ENCODE measurements at regions not wholly inside any gene's neighbourhood (a gene's known extent, or its start where the extent isn't known, plus 50 kb on each side); places are given as distances from the start of the nearest gene placed in this dataset.

DNA sequence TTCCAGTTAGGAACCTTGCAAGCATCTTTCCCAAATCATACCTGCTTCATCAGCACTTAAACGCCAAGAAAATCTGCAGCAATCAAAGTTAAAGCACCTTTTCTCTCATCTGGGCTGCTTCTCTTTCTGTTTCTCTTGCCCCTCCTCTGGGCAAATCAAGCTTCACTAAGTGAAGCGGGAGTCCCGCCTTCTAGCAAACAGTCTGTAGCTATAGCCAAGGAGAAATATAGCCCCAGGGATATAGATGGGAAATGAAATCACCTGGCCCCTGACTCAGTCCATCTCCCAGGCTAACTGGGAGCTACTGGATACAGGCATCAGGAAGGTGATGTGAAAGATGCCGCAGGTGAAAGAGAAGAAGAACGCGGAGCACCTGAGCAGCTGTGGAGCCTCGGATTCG is 481.9 kb downstream of the C6orf118 start:
- no peak for ATAC-seq (ENCODE audit: low FRiP score)
- DNase-seq (ENCODE audit: low spot score): no peak
- TF ChIP-seq, protein P1, sequence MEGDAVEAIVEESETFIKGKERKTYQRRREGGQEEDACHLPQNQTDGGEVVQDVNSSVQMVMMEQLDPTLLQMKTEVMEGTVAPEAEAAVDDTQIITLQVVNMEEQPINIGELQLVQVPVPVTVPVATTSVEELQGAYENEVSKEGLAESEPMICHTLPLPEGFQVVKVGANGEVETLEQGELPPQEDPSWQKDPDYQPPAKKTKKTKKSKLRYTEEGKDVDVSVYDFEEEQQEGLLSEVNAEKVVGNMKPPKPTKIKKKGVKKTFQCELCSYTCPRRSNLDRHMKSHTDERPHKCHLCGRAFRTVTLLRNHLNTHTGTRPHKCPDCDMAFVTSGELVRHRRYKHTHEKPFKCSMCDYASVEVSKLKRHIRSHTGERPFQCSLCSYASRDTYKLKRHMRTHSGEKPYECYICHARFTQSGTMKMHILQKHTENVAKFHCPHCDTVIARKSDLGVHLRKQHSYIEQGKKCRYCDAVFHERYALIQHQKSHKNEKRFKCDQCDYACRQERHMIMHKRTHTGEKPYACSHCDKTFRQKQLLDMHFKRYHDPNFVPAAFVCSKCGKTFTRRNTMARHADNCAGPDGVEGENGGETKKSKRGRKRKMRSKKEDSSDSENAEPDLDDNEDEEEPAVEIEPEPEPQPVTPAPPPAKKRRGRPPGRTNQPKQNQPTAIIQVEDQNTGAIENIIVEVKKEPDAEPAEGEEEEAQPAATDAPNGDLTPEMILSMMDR (IDR thresholded peaks at IDR 0.05): no peak

DNA sequence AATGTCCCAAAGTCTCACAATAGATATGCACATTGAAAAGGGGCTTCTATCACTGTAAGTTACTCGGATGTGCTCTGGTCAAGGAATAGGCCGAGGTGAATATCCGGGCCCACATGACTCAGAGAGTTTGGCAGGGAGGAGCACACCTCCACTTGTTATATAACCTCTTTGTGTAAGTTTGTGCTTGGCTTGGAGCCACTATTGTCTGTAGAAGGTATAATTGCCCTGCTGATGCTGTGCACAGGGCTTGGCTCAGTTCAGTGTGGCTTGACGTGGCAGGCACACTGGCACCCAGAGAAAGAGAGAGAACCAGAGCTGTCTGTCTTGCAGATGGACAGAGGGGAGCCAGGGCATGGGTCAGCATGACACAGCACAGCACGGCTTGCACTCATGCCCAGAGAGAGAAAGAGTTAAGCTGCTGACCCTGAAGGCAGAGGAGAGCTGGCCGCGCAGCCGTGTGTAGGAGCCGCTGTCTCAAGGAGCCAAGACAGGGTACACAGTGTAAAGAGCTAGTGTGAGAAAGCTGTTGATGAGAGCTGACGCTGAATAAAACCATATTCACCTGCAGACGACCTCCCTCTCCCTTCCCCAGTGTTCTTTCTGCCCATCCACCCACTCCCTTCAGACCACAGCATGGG is 482.5 kb downstream of the C6orf118 start:
- ATAC-seq (ENCODE audit: low FRiP score) (no peak), DNase-seq (ENCODE audit: low spot score) (no peak)
- TF ChIP-seq, protein P1 (IDR thresholded peaks at IDR 0.05): no peak

DNA sequence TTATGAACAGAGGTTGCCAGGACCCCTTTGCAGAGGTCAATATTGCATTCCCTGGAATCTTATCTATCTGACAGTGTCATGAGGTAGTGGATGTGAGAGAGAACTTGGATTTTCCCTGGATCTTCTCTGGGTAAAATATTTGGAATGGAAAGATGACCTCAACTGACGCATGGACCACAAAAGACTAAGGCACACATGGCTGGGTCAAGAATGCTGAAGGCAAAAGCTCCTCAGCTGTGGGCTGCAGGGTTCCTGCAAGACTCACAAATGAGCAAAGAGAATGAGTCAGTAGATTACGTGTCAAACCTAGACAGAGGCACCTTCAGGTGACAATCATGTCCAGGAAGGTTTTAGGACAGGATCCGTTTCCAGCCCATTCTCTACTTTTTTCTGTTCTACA is 484.0 kb downstream of the C6orf118 start:
- ATAC-seq (ENCODE audit: low FRiP score) (no peak), DNase-seq (ENCODE audit: low spot score) (no peak)
- TF ChIP-seq, protein P1 (IDR thresholded peaks at IDR 0.05): no peak

DNA sequence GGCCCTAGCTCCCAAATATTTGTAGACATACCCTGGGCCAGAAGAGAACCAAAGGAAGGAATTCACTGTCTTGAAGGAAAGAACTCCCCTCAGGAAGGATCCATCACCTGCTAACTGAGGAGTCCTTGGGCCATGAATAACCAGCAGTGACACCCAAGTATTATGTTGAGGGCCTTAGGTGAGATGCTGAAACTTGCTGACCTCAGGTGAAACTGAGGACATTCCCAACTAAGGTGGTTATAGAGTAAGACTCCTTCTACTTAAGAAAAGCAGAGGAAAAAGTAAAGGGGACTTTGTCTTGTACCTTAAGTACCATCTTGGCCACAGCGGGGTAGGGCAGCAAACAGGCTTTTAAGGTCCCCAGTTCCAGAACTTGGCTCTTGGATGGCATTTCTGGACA is 491.7 kb downstream of the C6orf118 start:
- DNase-seq (ENCODE audit: low spot score): no peak
- TF ChIP-seq, protein P1 (IDR thresholded peaks at IDR 0.05): no peak
- ATAC-seq (ENCODE audit: low FRiP score): no peak

DNA sequence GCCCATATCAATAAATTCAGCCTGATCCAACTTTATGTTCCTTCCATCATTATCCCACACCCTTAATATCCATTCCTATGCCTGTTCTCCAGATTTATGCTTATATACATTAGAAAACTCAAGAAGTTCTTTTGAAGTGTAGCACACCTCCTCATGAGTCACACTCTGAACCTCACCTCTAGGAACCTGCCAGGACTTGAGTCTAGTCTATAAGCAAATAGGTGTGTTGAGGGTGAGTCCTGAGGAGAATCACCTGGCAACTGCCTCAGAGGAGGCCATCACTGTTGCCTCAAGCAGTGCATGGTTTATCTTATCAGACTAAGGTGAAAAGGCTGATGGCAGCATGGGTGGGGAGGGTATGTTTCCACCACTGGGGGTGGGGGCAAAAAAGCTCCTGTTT is 496.7 kb downstream of the C6orf118 start:
- ATAC-seq (ENCODE audit: low FRiP score): no peak
- TF ChIP-seq, protein P1 (IDR thresholded peaks at IDR 0.05): no peak

DNA sequence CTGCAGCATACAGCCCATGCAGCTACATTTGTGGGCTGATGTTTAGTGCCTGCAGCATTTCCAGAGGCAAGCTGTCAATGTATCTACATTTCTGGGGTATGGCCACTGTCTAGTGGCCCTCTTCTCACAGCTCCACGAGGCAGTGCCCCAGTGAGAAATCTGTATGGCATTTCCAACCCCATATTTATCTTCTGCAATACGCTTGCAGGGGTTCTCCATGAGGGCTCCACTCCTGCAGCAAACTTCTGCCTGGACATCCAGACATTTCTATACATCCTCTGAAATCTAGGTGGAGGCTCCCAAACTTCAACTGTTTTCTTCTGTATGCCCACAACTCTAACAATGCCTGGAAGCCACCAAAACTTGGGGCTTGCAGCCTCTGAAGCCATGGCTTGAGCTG is 502.3 kb downstream of the C6orf118 start:
- DNase-seq (ENCODE audit: low spot score): no peak
- TF ChIP-seq, protein P1 (IDR thresholded peaks at IDR 0.05): no peak
- no peak for ATAC-seq (ENCODE audit: low FRiP score)

More for the DNA sequence above, 496.7 kb downstream of the C6orf118 start:
- DNase-seq (ENCODE audit: low spot score): no peak

DNA sequence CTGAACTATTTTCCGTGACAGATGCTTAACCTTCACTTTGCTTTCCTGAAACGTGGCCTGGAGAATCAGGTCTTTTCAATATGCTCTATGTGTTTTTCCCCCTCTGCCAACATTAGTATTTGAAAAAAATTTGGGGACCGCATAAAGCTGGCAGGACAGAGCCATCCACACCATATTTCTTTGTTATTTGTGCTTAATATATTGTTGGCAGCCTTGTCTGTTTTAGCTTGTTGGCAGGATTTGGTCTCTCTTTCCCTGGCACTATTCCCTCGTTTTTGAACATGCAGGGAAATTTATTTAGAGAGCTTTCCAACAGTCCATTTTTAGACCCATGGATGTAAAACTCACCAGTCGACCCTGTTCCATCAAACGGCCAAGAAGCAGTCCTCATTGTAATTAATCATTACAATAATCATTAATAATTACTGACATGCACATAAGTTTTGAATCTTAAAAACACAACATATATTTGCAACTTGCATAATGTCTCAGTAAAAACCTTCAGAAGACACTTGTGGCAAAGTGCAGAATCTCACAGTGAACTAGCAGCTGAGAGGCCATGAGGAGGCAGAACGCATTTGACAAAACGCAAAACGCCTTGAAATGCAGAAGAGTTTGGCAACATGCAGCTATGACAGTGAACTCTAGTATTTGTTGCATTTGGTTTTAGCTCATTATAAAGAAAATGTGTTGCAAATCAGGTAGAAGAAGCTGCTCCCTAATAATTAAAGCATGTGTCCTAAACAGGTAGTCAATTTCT is 514.2 kb downstream of the C6orf118 start:
- TF ChIP-seq, protein P1 (IDR thresholded peaks at IDR 0.05): no peak
- DNase-seq (ENCODE audit: low spot score): no peak
- ATAC-seq (ENCODE audit: low FRiP score): no peak
